ENCODE measurements at regions not wholly inside any gene's neighbourhood (a gene's known extent, or its start where the extent isn't known, plus 50 kb on each side); places are given as distances from the start of the nearest gene placed in this dataset.

GRCh38 chr12:125469683-125470082, 404.4 kb downstream of the AACS start:
- TF ChIP-seq, protein P1, sequence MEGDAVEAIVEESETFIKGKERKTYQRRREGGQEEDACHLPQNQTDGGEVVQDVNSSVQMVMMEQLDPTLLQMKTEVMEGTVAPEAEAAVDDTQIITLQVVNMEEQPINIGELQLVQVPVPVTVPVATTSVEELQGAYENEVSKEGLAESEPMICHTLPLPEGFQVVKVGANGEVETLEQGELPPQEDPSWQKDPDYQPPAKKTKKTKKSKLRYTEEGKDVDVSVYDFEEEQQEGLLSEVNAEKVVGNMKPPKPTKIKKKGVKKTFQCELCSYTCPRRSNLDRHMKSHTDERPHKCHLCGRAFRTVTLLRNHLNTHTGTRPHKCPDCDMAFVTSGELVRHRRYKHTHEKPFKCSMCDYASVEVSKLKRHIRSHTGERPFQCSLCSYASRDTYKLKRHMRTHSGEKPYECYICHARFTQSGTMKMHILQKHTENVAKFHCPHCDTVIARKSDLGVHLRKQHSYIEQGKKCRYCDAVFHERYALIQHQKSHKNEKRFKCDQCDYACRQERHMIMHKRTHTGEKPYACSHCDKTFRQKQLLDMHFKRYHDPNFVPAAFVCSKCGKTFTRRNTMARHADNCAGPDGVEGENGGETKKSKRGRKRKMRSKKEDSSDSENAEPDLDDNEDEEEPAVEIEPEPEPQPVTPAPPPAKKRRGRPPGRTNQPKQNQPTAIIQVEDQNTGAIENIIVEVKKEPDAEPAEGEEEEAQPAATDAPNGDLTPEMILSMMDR (IDR thresholded peaks at IDR 0.05; ENCODE audit: insufficient read depth, low read length, poor library complexity, severe bottlenecking), result no peak
- no peak for TF ChIP-seq EZH2phosphoT487 (conservative IDR thresholded peaks at IDR 0.05; ENCODE audit: low read length)
